Panc1 (cell line): ENCODE measurements at regions not wholly inside any gene's neighbourhood (a gene's known extent, or its start where the extent isn't known, plus 50 kb on each side); places are given as distances from the start of the nearest gene placed in this dataset.

Experiments used
- ATAC-seq: fragments of 200-7000 bp; cut with Tn5 transposase; 2 replicates; pipeline ENCODE4 v1.9.1; 2020; ENCODE audit warnings: mild to moderate bottlenecking, moderate library complexity
- BruUV-seq: library from RNA; stranded (reverse); fragments of 400-500 nt; replicated peaks from 2 replicates; lab custom pipeline; 2021; lab: Mats Ljungman, UMichigan
- CTCF ChIA-PET: fragments of 300-600 bp; sonication (Branson Sonifier 250); formaldehyde crosslinking; loops from one replicate; lab custom pipeline; 2022; ENCODE audit warnings: antibody characterized with exemption; lab: Charles Lee
- POLR2A ChIA-PET: fragments of 300-600 bp; sonication (Branson Sonifier 250); formaldehyde crosslinking; loops from one replicate; lab custom pipeline; 2022; ENCODE audit warnings: antibody characterized with exemption; lab: Charles Lee
- DNase-seq: peaks from one replicate; pipeline ENCODE4 v3.0.0-alpha.2; 2010; ENCODE audit warnings: low read depth, low spot score
- H3K27ac ChIP-seq: 2 replicates; pipeline ENCODE4 v1.5.1; 2011; ENCODE audit warnings: mild to moderate bottlenecking, low read length, inconsistent platforms
- H3K27me3 ChIP-seq: fragments of 200-500 bp; sonication (Bioruptor generic); 2 replicates; pipeline ENCODE4 v1.6.0; 2014; ENCODE audit warnings: low read length, inconsistent platforms; ENCODE audit not compliant: control insufficient read depth, insufficient read depth
- H3K36me3 ChIP-seq: fragments of 200-500 bp; sonication (Bioruptor generic); 2 replicates; pipeline ENCODE4 v1.5.1; 2014; ENCODE audit warnings: inconsistent platforms, mild to moderate bottlenecking, low read length, moderate library complexity; ENCODE audit not compliant: control insufficient read depth, insufficient read depth
- H3K4me1 ChIP-seq: 2 replicates; pipeline ENCODE4 v1.5.1; 2011; ENCODE audit warnings: inconsistent platforms, mild to moderate bottlenecking, low read length, moderate library complexity; ENCODE audit not compliant: control insufficient read depth, insufficient read depth
- H3K4me3 ChIP-seq, 2 experiments: 2 replicates each; pipeline ENCODE4 v1.5.1; 2011 to 2012; ENCODE audit warnings: low read depth in 2 of 2, low read length in 2 of 2, mild to moderate bottlenecking in 2 of 2, inconsistent platforms in 1 of 2, moderate library complexity in 1 of 2
- H3K9me3 ChIP-seq: fragments of 200-500 bp; sonication (Bioruptor generic); 2 replicates; pipeline ENCODE4 v1.5.1; 2014; ENCODE audit warnings: low read depth, mild to moderate bottlenecking, inconsistent platforms, low read length, moderate library complexity; ENCODE audit not compliant: control insufficient read depth, insufficient read depth
- CTCF ChIP-seq: fragments of 450-650 bp; IDR thresholded peaks from 2 replicates; pipeline ENCODE4 v1.5.1; 2017; ENCODE audit warnings: mild to moderate bottlenecking
- POLR2AphosphoS5 ChIP-seq: IDR thresholded peaks from 2 replicates; pipeline ENCODE4 v1.6.1; 2012; ENCODE audit warnings: mild to moderate bottlenecking, low read depth, low read length, moderate library complexity
- REST ChIP-seq, 2 experiments: IDR thresholded peaks; 2 replicates each; pipeline ENCODE4 v1.6.1; 2011 to 2012; ENCODE audit warnings: low read depth in 2 of 2, control low read depth in 1 of 2, low read length in 1 of 2, mild to moderate bottlenecking in 1 of 2, moderate library complexity in 1 of 2; ENCODE audit not compliant: insufficient read depth in 1 of 2
- SIN3A ChIP-seq: IDR thresholded peaks from 2 replicates; pipeline ENCODE4 v1.6.1; 2012; ENCODE audit warnings: low read depth, mild to moderate bottlenecking, low read length, moderate library complexity, borderline replicate concordance; ENCODE audit not compliant: insufficient read depth
- TCF7L2 ChIP-seq: IDR thresholded peaks from 2 replicates; pipeline ENCODE4 v1.6.1; 2011; ENCODE audit warnings: mild to moderate bottlenecking, low read depth, low read length, inconsistent platforms
- in situ Hi-C: cut with HindIII; loops from 2 replicates; pipeline ENCODE4 v1.10.0; 2016; ENCODE audit warnings: low sequenced_read_pairs, low pct_unique_long_range_greater_than_20kb
- intact Hi-C: fragments of 100-400 bp; cut with micrococcal nuclease; formaldehyde crosslinking; loops from one replicate; pipeline ENCODE4 v1.10.0; 2022; ENCODE audit not compliant: unreplicated experiment

- CTCF ChIA-PET, result no interaction called here
- ATAC-seq (no peak), DNase-seq (no peak)
- Histone ChIP-seq H3K9me3 (no peaks in the 10 kb centered on the region), H3K4me1 (peaks cover 24% of the 10 kb centered on the region), H3K27me3 (no peaks in the 10 kb centered on the region), H3K36me3 (no peaks in the 10 kb centered on the region), H3K4me3 (no peak overlapping the region), H3K27ac (peak overlapping the region; percentile 68; the same call in 1 of the 2 replicates)
- no TSS peak for BruUV-seq
- no peak for TF ChIP-seq REST (IDR thresholded peaks at IDR 0.05; ENCODE audit: insufficient read depth in 1 of 2, low read depth in 2 of 2, low read length in 1 of 2)
- TF ChIP-seq POLR2AphosphoS5, result no peak
- TF ChIP-seq TCF7L2, result no peak
- no peak for TF ChIP-seq CTCF
- in situ Hi-C loops (no loop called here), intact Hi-C loops (no loop called here)
- POLR2A ChIA-PET, result no interaction called here
Observed at GRCh38 chr5:38670878-38671277, 114.4 kb upstream of the LIFR start.

- DNase-seq (no peak), ATAC-seq (peak; percentile 86)
- Histone ChIP-seq H3K27ac (peak overlapping the region; percentile 71; the same call in 1 of the 2 replicates), H3K27me3 (no peaks in the 10 kb centered on the region), H3K4me3 (no peak overlapping the region), H3K4me1 (peaks cover 24% of the 10 kb centered on the region), H3K9me3 (no peaks in the 10 kb centered on the region), H3K36me3 (no peaks in the 10 kb centered on the region)
- BruUV-seq, result no TSS peak
- POLR2A ChIA-PET, result no interaction called here
- intact Hi-C loops (no loop called here), in situ Hi-C loops (no loop called here)
- no peak for TF ChIP-seq SIN3A
- no peak for TF ChIP-seq REST (IDR thresholded peaks at IDR 0.05; ENCODE audit: insufficient read depth in 1 of 2, low read depth in 2 of 2, low read length in 1 of 2)
- peak; percentile 65; the same call in 1 of the 2 replicates for TF ChIP-seq TCF7L2
- TF ChIP-seq CTCF, result no peak
- peak; percentile 43; the same call in 1 of the 2 replicates for TF ChIP-seq POLR2AphosphoS5
- CTCF ChIA-PET, result no interaction called here
Observed at GRCh38 chr5:38672059-38672788, 115.8 kb upstream of the LIFR start.
